Osteocyte (in vitro differentiated cells): ENCODE measurements at regions not wholly inside any gene's neighbourhood (a gene's known extent, or its start where the extent isn't known, plus 50 kb on each side); places are given as distances from the start of the nearest gene placed in this dataset.
"Not testable (repeated sequence)": the region's sequence is repeated elsewhere in the genome, so short reads cannot be mapped to it uniquely, and the experiment has no call there.

Source experiments
- DNase-seq: peaks from one replicate; pipeline ENCODE4 v3.0.0; 2021; ENCODE audit warnings: mixed read lengths; ENCODE audit not compliant: unreplicated experiment; ENCODE audit errors: extremely low spot score
- H3K27ac Mint-ChIP-seq: one replicate; pipeline ENCODE4 v1.8.0; 2021; ENCODE audit warnings: mild to moderate bottlenecking, mixed read lengths; ENCODE audit not compliant: unreplicated experiment
- H3K27me3 Mint-ChIP-seq: one replicate; pipeline ENCODE4 v1.8.0; 2021; ENCODE audit warnings: mixed read lengths; ENCODE audit not compliant: unreplicated experiment
- H3K36me3 Mint-ChIP-seq: one replicate; pipeline ENCODE4 v1.8.0; 2021; ENCODE audit warnings: mixed read lengths; ENCODE audit not compliant: unreplicated experiment
- H3K4me1 Mint-ChIP-seq: one replicate; pipeline ENCODE4 v1.8.0; 2021; ENCODE audit warnings: mixed read lengths; ENCODE audit not compliant: unreplicated experiment
- H3K4me3 Mint-ChIP-seq: one replicate; pipeline ENCODE4 v1.8.0; 2021; ENCODE audit warnings: mild to moderate bottlenecking, moderate library complexity, mixed read lengths; ENCODE audit not compliant: unreplicated experiment
- H3K9me3 Mint-ChIP-seq: one replicate; pipeline ENCODE4 v1.8.0; 2021; ENCODE audit warnings: mixed read lengths; ENCODE audit not compliant: unreplicated experiment
- CTCF ChIP-seq: fragments of 200-600 bp; sonication (generic); IDR thresholded peaks from 2 replicates; pipeline ENCODE4 v1.5.0; 2021; ENCODE audit warnings: antibody characterized with exemption, mild to moderate bottlenecking, moderate library complexity

DNA sequence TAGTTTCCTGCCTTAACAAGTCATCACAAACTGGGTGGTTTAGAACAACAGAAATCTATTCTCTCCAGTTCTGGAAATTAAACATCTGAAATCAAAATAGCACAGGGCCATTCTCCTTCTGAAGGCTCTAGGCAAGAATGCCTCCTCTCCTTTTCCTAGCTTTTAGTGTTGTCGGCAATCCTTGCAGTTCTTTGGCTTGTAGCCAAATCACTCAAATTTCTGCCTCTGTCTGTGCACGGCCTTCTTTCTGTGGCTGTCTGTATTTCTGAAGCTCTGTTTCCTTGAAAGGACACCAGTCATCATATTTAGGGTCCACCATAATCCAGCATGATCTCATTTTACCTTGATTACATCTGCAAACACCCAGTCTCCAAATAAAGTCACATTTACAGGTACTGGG lies 795.5 kb downstream of the METTL15 start:
- H3K36me3 Mint-ChIP-seq = no peaks in the 10 kb centered on the region
- TF ChIP-seq CTCF = no peak
- no peak overlapping the region for H3K4me3 Mint-ChIP-seq
- peaks cover 9% of the 10 kb centered on the region for H3K4me1 Mint-ChIP-seq
- peak overlapping the region; percentile 29 for H3K27ac Mint-ChIP-seq
- no peaks in the 10 kb centered on the region for H3K27me3 Mint-ChIP-seq
- H3K9me3 Mint-ChIP-seq = no peaks in the 10 kb centered on the region
- no peak for DNase-seq

- TF ChIP-seq CTCF = no peak
- DNase-seq = no peak
- no peaks in the 10 kb centered on the region for H3K36me3 Mint-ChIP-seq
- H3K4me3 Mint-ChIP-seq = no peak overlapping the region
- peaks cover 9% of the 10 kb centered on the region for H3K4me1 Mint-ChIP-seq
- H3K27me3 Mint-ChIP-seq = no peaks in the 10 kb centered on the region
- H3K9me3 Mint-ChIP-seq = peaks cover 6% of the 10 kb centered on the region
- no peak overlapping the region for H3K27ac Mint-ChIP-seq
Measured at GRCh38 chr11:28900427-28900826, 792.2 kb downstream of the METTL15 start.

DNA sequence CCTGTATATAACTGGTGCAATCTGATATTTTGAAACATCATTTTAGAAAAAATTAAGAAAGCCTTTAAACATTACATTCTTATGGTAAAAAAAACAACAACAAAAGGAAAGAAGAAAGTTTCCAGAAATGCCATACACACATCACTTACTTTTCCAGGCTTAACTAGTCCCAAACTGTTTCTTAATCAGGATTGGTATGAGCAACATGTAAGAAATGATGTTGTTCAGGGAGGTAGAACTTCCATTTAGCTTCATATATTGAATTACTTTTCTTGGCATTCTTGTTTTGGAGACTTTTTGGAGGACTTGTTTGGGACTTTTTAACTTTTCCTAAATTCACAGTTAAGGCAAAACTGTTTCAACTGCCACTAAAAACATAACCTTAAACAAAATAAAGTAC lies 791.5 kb downstream of the METTL15 start:
- no peak for TF ChIP-seq CTCF
- no peaks in the 10 kb centered on the region for H3K36me3 Mint-ChIP-seq
- no peak overlapping the region for H3K27ac Mint-ChIP-seq
- H3K27me3 Mint-ChIP-seq = no peaks in the 10 kb centered on the region
- H3K9me3 Mint-ChIP-seq = peaks cover 6% of the 10 kb centered on the region
- H3K4me1 Mint-ChIP-seq = peaks cover 9% of the 10 kb centered on the region
- DNase-seq = no peak
- H3K4me3 Mint-ChIP-seq = no peak overlapping the region

- H3K36me3 Mint-ChIP-seq = not testable (repeated sequence)
Measured at GRCh38 chr11:28890601-28891040, 782.4 kb downstream of the METTL15 start.

GRCh38 chr11:28887681-28888080 lies 779.5 kb downstream of the METTL15 start:
- H3K27ac Mint-ChIP-seq = no peak overlapping the region
- peaks cover 12% of the 10 kb centered on the region for H3K9me3 Mint-ChIP-seq
- no peak for DNase-seq
- TF ChIP-seq CTCF = no peak
- H3K27me3 Mint-ChIP-seq = no peaks in the 10 kb centered on the region
- H3K4me1 Mint-ChIP-seq = no peaks in the 10 kb centered on the region
- H3K4me3 Mint-ChIP-seq = no peak overlapping the region
- peaks cover 2% of the 10 kb centered on the region for H3K36me3 Mint-ChIP-seq

More at GRCh38 chr11:28890601-28891040, 782.4 kb downstream of the METTL15 start:
- peaks cover 11% of the 10 kb centered on the region for H3K9me3 Mint-ChIP-seq
- H3K27ac Mint-ChIP-seq, H3K4me3 Mint-ChIP-seq, H3K27me3 Mint-ChIP-seq, DNase-seq, H3K4me1 Mint-ChIP-seq: not testable (repeated sequence)

DNA sequence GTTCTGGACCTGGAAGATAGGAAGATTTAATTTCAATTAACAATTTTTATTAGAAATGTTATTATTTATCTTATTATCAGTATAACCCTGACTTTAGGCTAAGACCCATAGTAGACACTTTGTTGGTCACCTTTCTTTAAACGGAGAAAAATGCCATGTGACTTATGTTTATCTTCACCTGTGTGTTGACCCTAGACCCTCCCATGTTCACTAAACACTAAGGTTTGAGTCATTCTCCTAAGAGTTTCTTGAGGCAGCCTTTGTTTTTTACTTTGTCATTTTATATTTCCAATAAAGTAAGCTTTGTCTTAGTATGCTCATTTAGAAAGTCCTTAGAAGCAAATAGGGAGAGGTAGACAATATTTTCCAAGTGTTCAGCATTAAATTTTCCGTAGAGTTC lies 771.7 kb downstream of the METTL15 start:
- Mint-ChIP-seq H3K27me3 (no peaks in the 10 kb centered on the region), H3K36me3 (peaks cover 2% of the 10 kb centered on the region)

More for the DNA sequence above, 771.7 kb downstream of the METTL15 start:
- peaks cover 6% of the 10 kb centered on the region for H3K9me3 Mint-ChIP-seq
- no peak for TF ChIP-seq CTCF
- no peaks in the 10 kb centered on the region for H3K4me1 Mint-ChIP-seq
- DNase-seq = no peak
- no peak overlapping the region for H3K27ac Mint-ChIP-seq
- H3K4me3 Mint-ChIP-seq = no peak overlapping the region
